ENCODE measurements at regions not wholly inside any gene's neighbourhood (a gene's known extent, or its start where the extent isn't known, plus 50 kb on each side); places are given as distances from the start of the nearest gene placed in this dataset.

DNA sequence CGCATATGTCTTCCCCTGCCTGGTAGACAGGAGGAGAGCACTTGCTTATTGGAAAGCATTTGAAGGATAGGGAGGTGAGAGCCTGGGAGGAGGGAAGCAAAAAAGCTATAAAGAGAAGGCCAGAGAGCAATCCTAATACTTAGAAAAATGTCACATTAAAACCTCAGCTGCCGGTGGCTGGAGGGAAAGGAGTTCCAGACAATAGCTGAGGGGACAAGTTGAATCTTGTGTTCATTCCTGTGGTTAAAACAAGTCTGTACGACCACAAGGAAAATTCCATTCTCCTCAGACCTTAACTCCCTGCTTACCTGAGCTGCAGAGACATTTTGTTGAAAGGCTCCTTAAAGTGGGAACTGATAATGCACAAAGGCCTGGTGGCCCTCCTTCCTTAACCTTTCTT lies 218.8 kb upstream of the CAMK1G start:
- Histone ChIP-seq H3K4me1 (peaks cover 0 to 14% (median 4%) of the 10 kb centered on the region in 9 donors), H3K27ac (no peak overlapping the region), H3K9me3 (no peaks in the 10 kb centered on the region), H3K4me3 (no peak overlapping the region), H3K36me3 (no peaks in the 10 kb centered on the region), H3K27me3 (peaks cover 0 to 7% (median 0%) of the 10 kb centered on the region in 7 donors)
- intact Hi-C loops (cut with DNase I): no loop called here
- WGBS, 2 donors: 89% methylated on average over 3 of the region's 3 CpGs
- DNase-seq (no peak), ATAC-seq (no peak)
- TF ChIP-seq, protein P1, sequence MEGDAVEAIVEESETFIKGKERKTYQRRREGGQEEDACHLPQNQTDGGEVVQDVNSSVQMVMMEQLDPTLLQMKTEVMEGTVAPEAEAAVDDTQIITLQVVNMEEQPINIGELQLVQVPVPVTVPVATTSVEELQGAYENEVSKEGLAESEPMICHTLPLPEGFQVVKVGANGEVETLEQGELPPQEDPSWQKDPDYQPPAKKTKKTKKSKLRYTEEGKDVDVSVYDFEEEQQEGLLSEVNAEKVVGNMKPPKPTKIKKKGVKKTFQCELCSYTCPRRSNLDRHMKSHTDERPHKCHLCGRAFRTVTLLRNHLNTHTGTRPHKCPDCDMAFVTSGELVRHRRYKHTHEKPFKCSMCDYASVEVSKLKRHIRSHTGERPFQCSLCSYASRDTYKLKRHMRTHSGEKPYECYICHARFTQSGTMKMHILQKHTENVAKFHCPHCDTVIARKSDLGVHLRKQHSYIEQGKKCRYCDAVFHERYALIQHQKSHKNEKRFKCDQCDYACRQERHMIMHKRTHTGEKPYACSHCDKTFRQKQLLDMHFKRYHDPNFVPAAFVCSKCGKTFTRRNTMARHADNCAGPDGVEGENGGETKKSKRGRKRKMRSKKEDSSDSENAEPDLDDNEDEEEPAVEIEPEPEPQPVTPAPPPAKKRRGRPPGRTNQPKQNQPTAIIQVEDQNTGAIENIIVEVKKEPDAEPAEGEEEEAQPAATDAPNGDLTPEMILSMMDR (IDR thresholded peaks at IDR 0.05): no peak

DNA sequence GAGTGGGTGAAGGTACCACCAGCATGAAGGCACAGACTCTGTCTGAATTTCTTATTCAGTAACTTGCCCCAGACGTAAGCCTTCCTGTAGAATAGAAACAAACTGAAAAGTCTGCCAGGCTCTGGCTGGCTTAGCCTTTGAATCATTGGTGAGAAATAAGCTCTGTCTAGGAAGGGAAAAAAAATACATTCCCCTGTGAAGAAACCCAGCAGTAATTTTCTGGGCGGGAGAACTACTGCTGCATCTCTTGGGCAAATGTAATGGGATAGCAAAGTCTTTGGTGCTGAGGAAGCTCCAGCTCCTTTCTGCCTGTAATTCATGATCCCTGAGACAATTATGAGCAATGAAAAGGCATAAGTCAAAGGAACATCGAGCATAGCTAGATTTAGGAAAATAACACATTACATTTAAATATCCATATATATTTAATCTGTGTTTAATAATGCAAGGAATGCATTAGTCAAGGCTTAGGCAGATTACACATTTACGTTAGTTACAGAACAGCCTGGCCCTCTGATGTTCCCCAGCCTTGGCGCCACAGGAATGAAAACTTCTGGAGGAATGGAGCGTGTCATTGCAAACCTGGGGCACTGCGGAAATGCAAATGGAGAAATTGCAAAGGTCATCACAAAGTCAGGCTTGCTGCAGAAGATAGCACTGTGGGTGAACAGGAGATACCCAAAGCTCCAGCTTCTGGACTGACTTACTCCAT lies 216.3 kb upstream of the CAMK1G start:
- Histone ChIP-seq H3K9me3 (no peaks in the 10 kb centered on the region), H3K27me3 (peaks cover 0 to 4% (median 0%) of the 10 kb centered on the region in 7 donors), H3K4me3 (no peak overlapping the region), H3K36me3 (no peaks in the 10 kb centered on the region), H3K27ac (no peak overlapping the region), H3K4me1 (peaks cover 0 to 14% (median 6%) of the 10 kb centered on the region in 9 donors)
- WGBS, 2 donors: 90% methylated on average over 7 of the region's 7 CpGs
- TF ChIP-seq, protein P1 (IDR thresholded peaks at IDR 0.05): no peak
- no peak for DNase-seq
- no peak for ATAC-seq
- intact Hi-C loops (cut with DNase I): no loop called here

DNA sequence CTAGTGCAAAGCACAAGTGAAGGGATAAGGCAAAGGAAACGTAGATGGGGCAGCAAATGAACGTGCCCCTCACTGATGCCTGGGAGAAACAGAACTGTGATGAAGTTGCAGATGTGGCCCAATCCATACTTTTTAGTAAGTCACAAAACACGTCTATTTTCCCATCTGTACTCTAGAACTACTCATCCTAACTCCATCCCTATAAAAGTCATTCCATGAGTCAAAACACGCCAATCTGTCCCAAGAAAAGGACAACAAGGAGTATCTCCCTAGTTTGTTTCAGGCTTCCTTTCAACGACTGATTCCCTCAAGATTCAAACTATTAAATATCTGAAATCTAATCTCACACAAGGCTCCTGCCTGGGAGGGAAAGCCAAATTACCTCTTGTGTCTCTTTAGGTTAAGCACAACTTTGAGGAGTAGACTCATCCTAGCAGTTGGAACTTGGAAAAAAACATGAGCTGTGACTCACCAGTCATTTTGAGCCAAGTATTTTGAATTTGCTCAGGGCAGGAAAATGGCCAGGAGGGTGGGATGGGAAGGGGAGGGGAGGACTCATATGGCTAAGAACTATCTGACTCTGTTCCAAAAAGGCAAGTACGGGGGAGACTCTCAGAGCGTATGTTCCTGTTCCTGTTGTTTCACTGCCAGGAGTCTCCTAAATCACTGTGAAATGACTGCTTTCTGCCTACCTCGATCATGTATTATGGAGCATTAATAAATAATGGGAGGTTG lies 214.5 kb upstream of the CAMK1G start:
- intact Hi-C loops (cut with DNase I): no loop called here
- H3K9me3 ChIP-seq: no peaks in the 10 kb centered on the region
- TF ChIP-seq, protein P1 (IDR thresholded peaks at IDR 0.05): no peak
- no peak overlapping the region for H3K27ac ChIP-seq
- ATAC-seq (peak; percentile 64 to 97 (median 94)), DNase-seq (peak in 1 of 2 donors; percentile 62)
- H3K4me1 ChIP-seq: peaks cover 0 to 14% (median 6%) of the 10 kb centered on the region in 9 donors
- peaks cover 0 to 4% (median 0%) of the 10 kb centered on the region in 7 donors for H3K27me3 ChIP-seq
- H3K4me3 ChIP-seq: no peak overlapping the region
- WGBS, 2 donors: 59 to 68% methylated on average over 8 of the region's 8 CpGs
- H3K36me3 ChIP-seq: no peaks in the 10 kb centered on the region

DNA sequence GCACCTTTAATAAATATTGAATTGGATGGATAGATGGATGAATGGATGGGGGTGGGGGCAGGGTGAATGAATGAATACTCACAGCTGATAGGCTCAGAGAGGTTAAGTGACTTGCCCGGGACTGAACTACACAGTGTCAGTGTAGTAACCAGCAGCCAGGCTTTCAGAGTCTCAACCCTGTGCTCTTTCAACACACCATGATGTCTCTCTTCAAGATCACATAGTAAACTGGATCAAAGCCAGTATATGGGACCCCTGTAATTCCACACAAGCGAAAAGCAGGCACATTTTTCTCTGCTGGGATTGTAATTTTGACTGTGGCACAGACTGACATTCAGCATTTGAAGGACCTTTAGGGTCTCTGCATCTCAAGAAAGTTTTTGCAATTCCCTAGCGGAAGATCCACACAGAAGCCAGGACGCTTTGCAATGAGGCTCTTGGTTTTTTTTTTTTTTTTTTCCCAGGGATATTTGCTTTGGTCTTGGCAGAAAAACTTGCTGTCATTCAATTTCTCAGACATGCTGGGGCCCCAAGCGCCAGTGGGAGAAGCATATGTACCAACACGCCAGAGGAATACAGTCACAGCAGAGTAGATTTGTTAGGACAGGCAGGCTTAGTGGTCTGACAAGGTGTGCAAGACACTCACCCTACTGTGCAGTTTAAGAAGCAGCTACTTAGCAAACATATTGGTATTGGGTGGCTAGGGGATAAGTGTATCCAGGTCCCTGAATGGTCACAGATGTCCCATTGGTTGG lies 213.1 kb upstream of the CAMK1G start:
- no peak overlapping the region for H3K27ac ChIP-seq
- no peaks in the 10 kb centered on the region for H3K9me3 ChIP-seq
- H3K27me3 ChIP-seq: peaks cover 0 to 4% (median 0%) of the 10 kb centered on the region in 7 donors
- peaks cover 0 to 14% (median 6%) of the 10 kb centered on the region in 9 donors for H3K4me1 ChIP-seq
- WGBS, 2 donors: 92 to 95% methylated on average over 6 of the region's 6 CpGs
- no peak overlapping the region for H3K4me3 ChIP-seq
- intact Hi-C loops (cut with DNase I): no loop called here
- ATAC-seq: no peak
- TF ChIP-seq, protein P1 (IDR thresholded peaks at IDR 0.05): no peak
- no peak for DNase-seq
- no peaks in the 10 kb centered on the region for H3K36me3 ChIP-seq

All from heart right ventricle (tissue), 16 donors.